Activated CD4-positive, CD25-positive, alpha-beta regulatory T cell treated with anti-CD3 and anti-CD28 coated beads, Interleukin-2, amount 50 U/mL, for 16 hours (primary cell): ENCODE measurements at regions not wholly inside any gene's neighbourhood (a gene's known extent, or its start where the extent isn't known, plus 50 kb on each side); places are given as distances from the start of the nearest gene placed in this dataset.

Source experiments
- DNase-seq: peaks from one replicate; pipeline ENCODE4 v3.0.0-alpha.2; 2020; ENCODE audit warnings: low read depth, low spot score

GRCh38 chr6:26149240-26149639 lies 62.0 kb downstream of the HFE start:
- DNase-seq = no peak

DNA sequence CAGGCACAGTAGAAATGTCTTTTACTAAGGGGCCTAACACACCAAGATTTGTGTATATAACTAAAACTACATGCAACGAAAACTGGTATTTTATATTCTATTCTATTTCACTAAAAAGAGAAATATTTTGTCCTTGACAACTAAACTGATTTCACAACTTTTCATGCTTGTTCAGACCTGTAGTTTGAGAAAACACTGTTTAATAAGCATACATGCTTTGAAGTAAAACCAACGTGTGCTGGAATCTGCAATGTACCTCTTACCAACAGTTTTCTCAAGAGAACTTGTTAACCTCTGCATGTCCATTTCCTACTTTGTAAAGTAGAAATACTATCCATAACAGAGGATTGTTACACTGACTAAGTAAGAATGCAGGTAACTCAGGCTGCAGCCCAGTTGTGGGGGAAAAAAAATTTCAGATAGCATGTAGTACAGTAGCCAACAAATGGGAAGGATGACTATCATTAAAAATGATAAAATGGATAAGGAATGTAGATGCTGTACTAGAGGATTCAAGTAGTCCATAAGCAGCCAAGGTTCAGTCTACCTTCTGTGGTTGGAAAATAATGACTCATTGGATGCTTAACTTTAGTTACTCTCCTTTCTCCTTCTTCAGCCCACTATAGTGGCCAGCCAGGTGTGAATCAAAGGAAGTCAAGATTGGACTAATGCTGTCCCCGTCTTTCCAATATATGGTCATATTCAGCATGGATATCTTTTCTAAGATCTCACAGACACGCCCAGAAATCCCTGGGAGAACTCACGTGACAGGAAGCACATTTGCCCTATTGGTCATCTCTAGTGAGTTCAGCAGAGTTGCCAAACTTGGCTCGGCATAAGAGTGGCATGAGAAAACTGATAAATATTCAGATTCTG lies 65.2 kb downstream of the HFE start:
- no peak for DNase-seq

GRCh38 chr6:26155061-26155930 lies 68.1 kb downstream of the HFE start:
- DNase-seq = no peak

DNA sequence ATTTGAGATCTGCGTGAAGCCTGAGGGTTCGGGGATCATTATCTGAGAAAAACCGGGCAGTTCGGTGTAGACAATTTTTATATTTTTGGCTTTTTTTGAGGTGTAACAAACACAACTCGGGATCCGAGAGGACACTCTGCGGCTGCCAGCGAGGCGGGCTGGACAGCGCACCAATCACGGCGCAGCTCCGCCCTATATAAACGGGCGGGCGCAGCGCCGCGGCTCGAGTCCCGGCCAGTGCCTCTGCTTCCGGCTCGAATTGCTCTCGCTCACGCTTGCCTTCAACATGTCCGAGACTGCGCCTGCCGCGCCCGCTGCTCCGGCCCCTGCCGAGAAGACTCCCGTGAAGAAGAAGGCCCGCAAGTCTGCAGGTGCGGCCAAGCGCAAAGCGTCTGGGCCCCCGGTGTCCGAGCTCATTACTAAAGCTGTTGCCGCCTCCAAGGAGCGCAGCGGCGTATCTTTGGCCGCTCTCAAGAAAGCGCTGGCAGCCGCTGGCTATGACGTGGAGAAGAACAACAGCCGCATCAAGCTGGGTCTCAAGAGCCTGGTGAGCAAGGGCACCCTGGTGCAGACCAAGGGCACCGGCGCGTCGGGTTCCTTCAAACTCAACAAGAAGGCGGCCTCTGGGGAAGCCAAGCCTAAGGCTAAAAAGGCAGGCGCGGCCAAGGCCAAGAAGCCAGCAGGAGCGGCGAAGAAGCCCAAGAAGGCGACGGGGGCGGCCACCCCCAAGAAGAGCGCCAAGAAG lies 69.0 kb downstream of the HFE start:
- DNase-seq = peak; percentile 71

- DNase-seq = no peak
Observed at GRCh38 chr6:26156850-26157250, 69.6 kb downstream of the HFE start.

- no peak for DNase-seq
Observed at GRCh38 chr6:26157251-26158075, 70.2 kb downstream of the HFE start.

DNA sequence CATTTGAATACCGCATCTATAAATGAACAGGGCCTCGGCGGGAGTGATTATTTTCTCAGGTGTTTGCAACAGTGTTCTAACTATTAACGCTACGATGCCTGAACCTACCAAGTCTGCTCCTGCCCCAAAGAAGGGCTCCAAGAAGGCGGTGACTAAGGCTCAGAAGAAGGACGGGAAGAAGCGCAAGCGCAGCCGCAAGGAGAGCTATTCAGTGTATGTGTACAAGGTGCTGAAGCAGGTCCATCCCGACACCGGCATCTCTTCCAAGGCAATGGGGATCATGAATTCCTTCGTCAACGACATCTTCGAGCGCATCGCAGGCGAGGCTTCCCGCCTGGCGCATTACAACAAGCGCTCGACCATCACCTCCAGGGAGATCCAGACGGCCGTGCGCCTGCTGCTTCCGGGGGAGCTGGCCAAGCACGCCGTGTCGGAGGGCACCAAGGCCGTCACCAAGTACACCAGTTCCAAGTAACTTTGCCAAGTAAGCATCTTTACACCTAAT lies 70.9 kb downstream of the HFE start:
- peak; percentile 71 for DNase-seq

- no peak for DNase-seq
Observed at GRCh38 chr6:26158581-26159356, 71.5 kb downstream of the HFE start.

GRCh38 chr6:26159357-26160273 lies 72.4 kb downstream of the HFE start:
- DNase-seq = no peak

- DNase-seq = no peak
Observed at GRCh38 chr6:26161322-26161721, 74.1 kb downstream of the HFE start.

- DNase-seq = no peak
Observed at GRCh38 chr6:26162399-26162798, 75.2 kb downstream of the HFE start.

DNA sequence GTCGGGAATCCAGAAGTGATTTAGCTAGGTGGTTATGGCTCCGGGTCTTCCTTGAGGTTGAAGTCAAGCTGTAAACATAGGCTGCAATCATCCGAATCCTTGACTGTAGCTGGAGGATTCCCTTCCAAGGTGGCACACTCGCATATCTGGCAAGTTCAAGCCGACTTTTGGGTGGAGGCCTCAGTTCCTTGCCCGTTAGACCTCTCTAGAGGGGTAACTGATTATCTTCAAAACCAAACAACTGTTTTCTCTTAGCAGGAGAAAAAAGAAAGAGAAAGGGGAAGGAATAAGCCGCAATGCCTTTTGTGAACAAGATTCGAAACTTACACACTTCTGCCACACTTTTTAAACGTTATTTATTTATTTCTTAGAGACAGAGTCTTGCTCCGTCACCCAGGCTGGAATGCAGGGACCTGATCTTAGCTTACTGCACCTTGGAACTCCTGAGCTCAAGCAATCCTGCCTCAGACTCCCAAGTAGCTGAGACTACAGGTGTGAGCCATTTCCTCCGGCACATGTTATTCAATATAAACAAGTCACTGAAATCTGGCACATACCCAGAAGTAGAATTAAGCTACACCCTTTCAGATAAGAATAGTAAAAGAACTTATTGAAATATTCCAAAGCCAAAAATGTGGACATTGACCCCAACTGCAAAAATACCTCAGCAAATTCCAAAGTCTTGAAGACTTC lies 76.3 kb downstream of the HFE start:
- DNase-seq = no peak

DNA sequence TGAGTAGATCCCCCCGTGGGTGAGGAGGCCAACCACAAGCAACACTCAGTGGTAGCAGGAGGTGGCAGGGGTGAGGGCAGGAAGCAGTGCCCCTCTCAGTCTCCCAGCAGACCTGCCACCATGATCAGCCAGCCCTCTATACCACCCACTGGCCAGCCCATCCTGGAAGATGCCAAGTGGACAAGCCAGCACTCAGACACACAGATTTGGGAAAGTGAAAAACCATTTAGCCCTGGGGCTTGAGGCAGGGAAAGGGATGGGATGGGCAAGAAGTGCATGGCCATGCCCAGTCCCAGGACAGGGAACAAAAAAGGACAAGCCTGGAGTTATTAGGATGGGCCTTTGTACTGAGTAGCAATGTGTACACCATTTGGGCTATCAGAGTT lies 76.9 kb downstream of the HFE start:
- DNase-seq = no peak

DNA sequence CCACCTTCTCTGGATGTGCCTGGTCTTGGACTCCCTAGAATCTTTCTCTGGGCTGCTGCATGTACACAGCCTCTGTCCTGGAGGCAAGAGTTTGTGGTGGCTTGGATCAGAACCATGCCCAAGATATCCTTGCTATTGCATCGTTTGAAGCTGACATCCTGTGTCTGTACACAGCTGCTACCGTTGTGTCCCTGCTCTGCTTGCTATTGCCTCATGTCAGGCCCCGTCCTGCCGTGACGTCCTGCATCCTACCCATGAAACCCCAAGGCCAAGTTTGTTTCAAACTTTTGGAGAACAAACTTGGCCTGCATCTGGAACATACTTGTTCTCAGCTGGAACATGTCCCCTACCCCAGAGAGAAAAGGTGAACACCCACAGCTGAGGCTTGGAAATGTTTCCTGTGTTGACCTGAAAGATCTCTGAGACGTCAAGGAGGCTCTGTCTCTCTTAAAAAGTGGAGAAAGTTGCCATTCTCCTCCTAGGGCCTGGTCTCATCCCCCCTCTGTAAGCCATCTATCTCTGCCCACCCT lies 78.1 kb downstream of the HFE start:
- no peak for DNase-seq

DNA sequence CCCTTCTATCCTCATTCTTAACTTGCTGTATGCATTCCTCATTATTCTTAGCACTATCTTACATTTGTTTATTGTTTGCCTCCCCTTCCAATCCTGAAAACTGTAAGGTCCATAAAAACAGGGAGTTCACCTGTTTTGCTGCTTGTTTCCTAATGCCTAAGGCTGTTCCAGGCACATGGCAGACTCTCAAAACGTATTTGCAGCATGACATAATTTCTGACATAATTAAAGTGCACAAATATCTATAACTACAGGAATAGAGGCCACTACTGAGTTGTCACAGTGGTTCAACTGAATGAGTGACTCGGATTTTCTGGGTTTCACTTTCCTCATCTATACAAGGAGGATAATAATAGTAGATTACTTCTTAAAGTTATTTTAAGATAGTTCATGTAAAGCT lies 83.0 kb downstream of the HFE start:
- DNase-seq = no peak

DNA sequence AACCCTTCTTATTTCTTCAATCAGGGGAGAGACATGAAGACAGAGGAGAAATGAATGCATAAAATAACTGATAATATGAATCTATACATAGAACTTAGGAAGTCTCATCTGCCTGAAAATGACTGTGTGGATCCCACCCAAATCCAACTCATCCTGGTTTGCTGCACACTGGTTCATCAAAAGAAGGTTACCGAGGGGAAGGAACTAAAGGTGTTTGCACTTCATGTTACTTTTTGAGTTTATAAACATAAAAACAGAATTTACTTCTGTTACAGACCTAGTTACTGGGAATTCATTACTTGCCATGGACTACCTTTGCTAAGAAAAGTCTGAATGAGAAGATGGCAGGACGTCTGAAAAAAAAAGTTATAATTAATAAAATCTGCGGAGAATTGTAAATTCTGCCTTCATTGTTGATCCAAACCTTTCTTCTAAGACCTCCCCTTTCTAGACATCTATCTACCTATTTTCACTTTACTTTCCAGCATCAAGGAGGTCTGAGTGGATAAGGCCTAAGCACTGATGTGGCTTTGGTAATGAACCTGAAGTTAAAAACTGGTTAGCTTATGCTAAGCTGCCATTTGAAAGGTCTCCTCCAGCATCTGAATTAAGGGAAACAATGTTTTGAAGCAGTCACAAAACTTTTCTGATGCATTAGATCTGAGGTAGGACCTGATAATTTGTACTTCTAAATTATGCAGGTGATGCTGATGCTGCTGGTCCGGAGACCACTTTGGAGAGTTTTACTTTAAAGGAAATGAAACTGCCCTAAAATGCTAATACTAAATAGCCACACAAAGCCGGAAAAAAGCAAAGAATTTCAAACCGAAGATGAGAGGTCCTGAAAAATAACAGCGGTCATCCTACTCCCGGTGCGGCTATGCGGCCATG lies 84.0 kb downstream of the HFE start:
- no peak for DNase-seq

- DNase-seq = no peak
Observed at GRCh38 chr6:26172608-26172968, 85.4 kb downstream of the HFE start.

GRCh38 chr6:26173836-26174145 lies 86.6 kb downstream of the HFE start:
- no peak for DNase-seq
